ENCODE measurements at regions not wholly inside any gene's neighbourhood (a gene's known extent, or its start where the extent isn't known, plus 50 kb on each side); places are given as distances from the start of the nearest gene placed in this dataset.

DNA sequence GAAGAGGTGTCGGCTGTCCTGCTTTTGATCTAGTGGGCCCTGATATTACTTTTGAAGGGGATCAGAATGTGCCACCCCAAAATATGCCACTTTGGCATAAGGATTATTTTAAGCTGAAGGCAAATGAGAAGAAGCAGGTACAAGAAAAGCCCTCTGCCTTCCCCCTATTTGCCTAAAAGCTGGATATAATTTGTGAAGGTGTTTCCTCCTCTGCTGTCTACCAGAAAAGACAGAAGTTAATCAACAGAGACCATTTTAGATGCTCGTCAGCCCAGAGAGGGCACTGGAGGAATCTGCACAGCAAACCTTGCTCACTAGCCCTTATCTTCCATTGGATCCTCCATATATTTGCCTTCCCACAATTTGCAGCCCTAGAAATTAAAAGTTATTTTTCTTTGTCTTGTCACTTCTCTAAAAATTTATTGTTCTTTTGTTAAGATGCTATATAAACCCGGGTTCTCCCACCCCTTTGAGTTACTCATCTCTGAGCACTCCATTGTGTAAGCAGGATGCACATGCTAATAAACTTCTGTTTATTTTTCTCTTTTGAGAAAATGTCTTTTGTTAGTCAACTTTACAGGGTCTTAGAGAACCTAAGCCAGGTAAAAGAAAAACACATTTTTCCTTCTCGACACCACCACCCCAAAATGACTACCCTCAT is 163.2 kb upstream of the SLC1A4 start:
- no peak for ATAC-seq
- no peak for DNase-seq (ENCODE audit: low spot score)

GRCh38 chr2:64826703-64827102 is 162.5 kb upstream of the SLC1A4 start:
- ATAC-seq (no peak), DNase-seq (ENCODE audit: low spot score) (no peak)

GRCh38 chr2:64828261-64828660 is 160.9 kb upstream of the SLC1A4 start:
- ATAC-seq (no peak), DNase-seq (ENCODE audit: low spot score) (no peak)

- no peak for DNase-seq (ENCODE audit: low spot score)
- no peak for ATAC-seq
Measured at GRCh38 chr2:64829525-64829924, 159.7 kb upstream of the SLC1A4 start.

DNA sequence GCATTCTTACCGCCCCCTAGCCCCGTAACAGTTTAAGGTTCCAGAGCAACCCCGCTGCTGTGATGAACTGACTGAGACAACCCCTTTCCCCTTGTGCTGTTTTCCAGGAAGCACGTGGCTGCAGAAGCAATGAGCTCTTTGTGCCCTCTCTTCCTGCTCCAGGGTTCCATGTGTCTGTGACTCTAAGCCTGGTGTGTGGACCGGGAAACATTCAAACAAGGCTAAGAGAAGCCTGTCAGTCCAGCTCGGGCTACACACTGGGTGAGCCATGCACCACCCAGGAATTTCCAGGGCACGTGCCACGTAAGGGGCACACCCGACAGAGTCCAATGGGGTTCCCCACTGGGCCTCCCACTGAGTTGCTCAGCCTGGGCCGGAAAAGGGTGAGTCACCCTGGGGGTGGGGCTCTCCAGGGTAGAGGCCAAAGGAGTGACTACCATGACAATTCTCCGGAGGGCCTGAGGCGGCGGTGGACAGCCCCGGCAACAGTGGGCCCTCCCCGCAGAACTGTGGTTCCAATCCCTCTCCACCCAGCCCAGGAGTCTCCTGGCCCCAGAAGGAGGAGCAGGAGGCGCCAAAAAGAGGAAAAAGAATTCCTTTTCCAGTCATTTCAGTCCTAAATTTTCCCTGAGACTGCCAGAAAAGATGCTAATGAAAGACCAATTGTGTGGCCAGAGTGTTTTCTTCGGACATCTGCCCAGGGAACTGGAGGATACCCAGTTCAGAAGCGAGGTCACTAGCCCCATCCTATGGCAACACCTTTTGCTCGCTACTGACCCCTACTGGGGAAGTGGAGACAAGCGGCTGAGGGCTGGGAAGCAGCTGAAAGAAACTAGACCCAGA is 157.8 kb upstream of the SLC1A4 start:
- DNase-seq (ENCODE audit: low spot score) (peak; percentile 81), ATAC-seq (peak; percentile 95)

DNA sequence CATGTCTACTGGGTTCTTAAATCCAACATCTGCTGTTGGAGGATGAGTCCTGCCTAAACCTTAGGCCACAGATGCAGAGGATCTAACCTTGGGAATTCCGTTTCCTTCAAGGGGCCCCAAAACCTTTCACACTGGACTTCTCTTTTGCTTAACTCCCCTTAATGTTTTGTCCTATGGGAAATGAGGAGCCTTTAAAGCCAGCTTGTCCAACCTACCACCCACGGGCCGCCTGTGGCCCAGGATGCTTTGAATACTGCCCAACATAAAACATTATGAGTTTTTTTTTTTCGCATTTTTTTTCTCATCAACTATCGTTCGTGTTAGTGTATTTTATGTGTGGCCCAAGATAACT is 157.2 kb upstream of the SLC1A4 start:
- ATAC-seq, result no peak

DNA sequence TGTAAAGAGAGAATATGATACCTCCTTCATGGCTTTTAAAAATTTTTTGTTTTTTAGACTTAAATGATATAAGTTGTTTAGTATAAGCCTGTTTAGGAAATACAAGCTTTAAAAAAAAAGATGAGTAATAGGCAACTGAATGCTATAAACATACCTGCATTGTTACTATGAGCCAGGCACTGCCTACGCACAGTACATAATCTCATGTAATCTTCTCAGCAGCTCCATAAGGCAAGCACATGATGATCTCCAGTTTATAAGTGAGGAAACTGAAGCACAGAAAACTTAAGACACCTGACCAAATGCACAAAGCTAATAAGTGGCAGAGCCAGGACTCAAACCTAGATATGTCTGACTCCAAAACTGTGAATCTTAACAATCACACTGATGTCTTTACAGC is 156.3 kb upstream of the SLC1A4 start:
- no peak for DNase-seq (ENCODE audit: low spot score)
- ATAC-seq, result no peak

More for the DNA sequence above, 157.2 kb upstream of the SLC1A4 start:
- no peak for DNase-seq (ENCODE audit: low spot score)

DNA sequence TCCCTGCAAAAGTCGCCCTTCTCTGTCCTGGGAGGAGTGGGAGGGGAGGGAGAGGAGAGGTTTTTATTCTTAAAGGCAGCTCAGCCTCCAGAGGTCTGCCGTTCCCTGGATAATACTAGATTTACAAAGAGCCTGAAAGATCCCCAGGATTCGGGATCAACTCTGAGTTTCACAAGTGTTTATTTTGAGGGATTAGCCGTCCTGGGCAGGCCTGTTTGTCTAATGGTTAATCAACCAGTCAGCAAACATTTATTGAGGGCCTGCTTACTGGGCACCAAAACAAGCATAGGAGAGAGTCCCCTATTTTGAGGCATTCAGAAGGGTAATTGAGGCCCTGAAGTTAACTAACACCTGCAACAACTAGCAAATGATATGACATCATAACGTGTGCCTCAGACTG is 152.6 kb upstream of the SLC1A4 start:
- no peak for DNase-seq (ENCODE audit: low spot score)
- peak; percentile 82 for ATAC-seq

GRCh38 chr2:64837116-64837731 is 152.0 kb upstream of the SLC1A4 start:
- DNase-seq (ENCODE audit: low spot score), result no peak
- peak; percentile 6 for ATAC-seq

- ATAC-seq (peak; percentile 14), DNase-seq (ENCODE audit: low spot score) (no peak)
Measured at GRCh38 chr2:64837925-64838641, 151.1 kb upstream of the SLC1A4 start.

DNA sequence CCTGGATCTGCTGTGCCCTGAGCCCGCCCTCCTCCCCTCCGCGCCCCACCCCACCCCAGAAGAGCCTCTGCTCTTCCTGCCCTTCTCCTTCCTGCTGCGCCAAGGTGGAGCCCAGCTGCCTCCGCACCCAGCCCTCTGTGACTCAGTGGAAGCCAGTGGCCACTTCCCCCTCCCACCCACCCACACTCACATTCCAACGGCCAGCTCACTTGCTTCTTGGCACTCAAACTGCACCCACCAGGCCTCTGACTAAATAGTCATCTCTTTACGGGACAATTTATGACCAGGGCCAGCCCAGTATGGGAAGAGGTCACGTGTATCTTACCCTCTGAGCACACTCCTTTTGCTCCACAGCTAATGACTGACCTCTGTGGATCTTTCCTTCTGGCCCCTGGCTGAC is 150.4 kb upstream of the SLC1A4 start:
- DNase-seq (ENCODE audit: low spot score) (no peak), ATAC-seq (no peak)

- DNase-seq (ENCODE audit: low spot score) (no peak), ATAC-seq (no peak)
Measured at GRCh38 chr2:64839844-64840243, 149.4 kb upstream of the SLC1A4 start.

DNA sequence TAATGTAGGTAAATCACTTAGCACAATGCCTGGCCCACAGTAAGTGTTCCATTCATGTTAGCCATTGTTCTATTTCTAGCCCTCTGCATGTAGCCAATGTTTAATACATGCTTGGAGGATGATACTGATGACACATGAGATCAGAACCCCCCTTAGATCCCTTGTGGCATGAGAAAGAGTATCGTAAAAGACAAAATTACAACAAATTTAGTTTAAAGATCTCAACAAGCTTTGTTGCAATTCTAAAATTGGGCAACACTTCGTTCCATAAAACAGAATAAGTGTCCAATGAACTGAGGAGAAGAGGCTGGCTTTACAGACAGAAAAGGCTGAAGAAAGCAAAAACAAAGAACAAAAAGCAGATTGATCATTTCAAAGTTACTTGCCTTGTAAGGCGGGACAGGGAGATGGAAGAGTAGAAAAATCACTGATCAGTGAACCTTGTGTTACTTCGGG is 148.7 kb upstream of the SLC1A4 start:
- no peak for DNase-seq (ENCODE audit: low spot score)
- ATAC-seq, result no peak

- DNase-seq (ENCODE audit: low spot score), result no peak
- ATAC-seq, result no peak
Measured at GRCh38 chr2:64841461-64841860, 147.7 kb upstream of the SLC1A4 start.

GRCh38 chr2:64842030-64842429 is 147.2 kb upstream of the SLC1A4 start:
- DNase-seq (ENCODE audit: low spot score), result no peak
- no peak for ATAC-seq

DNA sequence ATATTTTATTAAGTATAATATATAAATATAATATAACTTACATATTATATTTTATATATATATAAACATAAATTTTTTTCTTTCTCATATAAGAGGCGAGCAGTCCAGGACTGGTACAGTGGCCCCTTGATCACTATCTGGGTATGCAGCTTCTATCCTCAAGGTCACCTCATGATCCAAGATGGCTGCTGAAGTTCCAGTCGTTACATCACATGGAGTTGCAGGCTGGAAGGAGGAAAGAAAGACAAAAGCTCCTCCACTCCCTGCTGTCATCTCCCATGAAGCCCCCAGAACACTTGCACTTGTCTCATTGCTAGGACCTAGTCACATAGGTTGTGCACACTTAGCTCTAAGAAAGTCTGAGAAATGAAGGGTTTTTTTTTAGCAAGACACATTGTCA is 145.1 kb upstream of the SLC1A4 start:
- ATAC-seq, result no peak

GRCh38 chr2:64845273-64845905 is 143.8 kb upstream of the SLC1A4 start:
- no peak for ATAC-seq
- no peak for DNase-seq (ENCODE audit: low spot score)

More for the DNA sequence above, 145.1 kb upstream of the SLC1A4 start:
- no peak for DNase-seq (ENCODE audit: low spot score)

GRCh38 chr2:64846177-64846576 is 143.0 kb upstream of the SLC1A4 start:
- DNase-seq (ENCODE audit: low spot score), result no peak
- no peak for ATAC-seq

GRCh38 chr2:64847930-64848329 is 141.3 kb upstream of the SLC1A4 start:
- DNase-seq (ENCODE audit: low spot score), result no peak
- ATAC-seq, result no peak

GRCh38 chr2:64848363-64848762 is 140.8 kb upstream of the SLC1A4 start:
- ATAC-seq (no peak), DNase-seq (ENCODE audit: low spot score) (no peak)

DNA sequence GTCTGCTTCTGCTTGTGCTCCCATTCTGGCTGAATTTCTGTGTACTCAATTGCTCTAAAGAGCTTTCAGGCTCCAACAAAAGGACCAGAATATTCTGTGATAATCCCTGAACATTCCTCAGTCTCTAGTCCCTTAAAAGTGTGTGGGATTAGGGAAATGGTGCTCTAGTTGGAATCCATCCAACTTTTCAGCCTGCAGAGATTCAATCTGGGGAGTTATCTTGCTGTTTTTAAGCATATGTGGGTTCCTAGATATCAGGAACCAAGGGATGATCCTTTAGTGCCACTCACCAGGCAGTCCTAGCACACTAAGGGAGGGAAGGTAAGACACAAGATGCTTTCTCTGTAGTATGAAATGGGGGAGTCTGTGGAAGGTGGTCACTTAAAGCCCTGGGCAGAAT is 140.3 kb upstream of the SLC1A4 start:
- no peak for DNase-seq (ENCODE audit: low spot score)
- ATAC-seq, result no peak
